ENCODE measurements at regions not wholly inside any gene's neighbourhood (a gene's known extent, or its start where the extent isn't known, plus 50 kb on each side); places are given as distances from the start of the nearest gene placed in this dataset.
"Not testable (repeated sequence)": the region's sequence is repeated elsewhere in the genome, so short reads cannot be mapped to it uniquely, and the experiment has no call there.

DNA sequence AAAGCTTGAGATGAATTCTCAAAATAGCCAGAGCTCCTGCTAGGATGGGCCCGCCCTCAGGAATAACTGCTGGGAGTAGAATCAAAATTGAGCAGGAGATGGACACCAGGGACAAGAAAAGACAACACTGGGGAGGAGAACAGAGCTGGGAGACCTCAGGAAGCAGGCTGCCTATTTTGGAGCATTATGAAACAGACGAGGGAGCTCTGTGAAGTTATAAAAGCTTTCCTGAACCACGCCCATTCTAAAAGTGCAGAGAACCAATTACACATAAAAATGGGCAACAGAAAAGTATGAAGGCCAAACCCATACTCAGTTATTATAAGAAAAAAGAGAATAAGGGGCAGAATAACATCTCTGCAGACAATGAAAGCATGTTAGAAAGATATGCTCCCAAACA lies 213.9 kb upstream of the TRPC7 start:
- no peak overlapping the region for H3K4me3 ChIP-seq (ENCODE audit: low read length)
- TF ChIP-seq CTCF (conservative IDR thresholded peaks at IDR 0.05; ENCODE audit: low read length) = no peak
- no peak for DNase-seq (ENCODE audit: low read depth)

DNA sequence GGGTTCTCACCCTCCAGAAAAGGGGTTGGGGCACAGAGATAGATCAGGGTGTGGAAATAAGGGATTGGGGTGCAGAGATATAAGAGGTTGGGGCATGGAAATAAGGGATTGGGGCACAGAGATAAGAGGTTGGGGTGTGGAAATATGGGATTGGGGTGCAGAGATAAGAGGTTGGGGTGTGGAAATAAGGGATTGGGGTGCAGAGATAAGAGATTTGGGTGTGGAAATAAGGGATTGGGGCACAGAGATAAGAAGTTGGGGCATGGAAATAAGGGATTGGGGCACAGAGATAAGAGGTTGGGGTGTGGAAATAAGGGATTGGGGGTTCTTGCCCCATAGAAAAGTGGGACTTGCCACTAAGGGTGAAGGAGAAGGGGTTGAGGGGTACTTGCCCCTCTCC lies 204.5 kb upstream of the TRPC7 start:
- H3K4me3 ChIP-seq (ENCODE audit: low read length); DNase-seq (ENCODE audit: low read depth): not testable (repeated sequence)

- not testable (repeated sequence) for H3K4me3 ChIP-seq (ENCODE audit: low read length); DNase-seq (ENCODE audit: low read depth)
These were observed 200.1 kb upstream of the TRPC7 start for GRCh38 chr5:136565457-136565856.

DNA sequence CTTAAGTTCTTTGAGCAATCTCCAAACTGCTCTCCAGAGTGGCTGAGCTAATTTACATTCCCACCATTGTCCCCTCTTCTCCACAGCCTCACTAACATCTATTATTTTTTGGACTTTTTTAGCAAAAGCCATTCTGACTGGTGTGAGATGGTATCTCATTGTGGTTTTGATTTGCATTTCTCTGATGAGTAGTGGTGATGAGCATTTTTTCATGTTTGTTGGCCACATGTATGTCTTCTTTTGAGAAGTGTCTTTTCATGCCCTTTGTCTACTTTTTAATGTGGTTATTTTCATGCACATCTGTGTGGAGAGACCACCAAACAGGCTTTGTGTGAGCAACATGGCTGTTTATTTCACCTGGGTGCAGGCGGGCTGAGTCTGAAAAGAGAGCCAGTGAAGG lies 199.7 kb upstream of the TRPC7 start:
- H3K4me3 ChIP-seq (ENCODE audit: low read length); DNase-seq (ENCODE audit: low read depth): not testable (repeated sequence)

GRCh38 chr5:136564431-136564830 lies 199.1 kb upstream of the TRPC7 start:
- DNase-seq (ENCODE audit: low read depth); H3K4me3 ChIP-seq (ENCODE audit: low read length): not testable (repeated sequence)

DNA sequence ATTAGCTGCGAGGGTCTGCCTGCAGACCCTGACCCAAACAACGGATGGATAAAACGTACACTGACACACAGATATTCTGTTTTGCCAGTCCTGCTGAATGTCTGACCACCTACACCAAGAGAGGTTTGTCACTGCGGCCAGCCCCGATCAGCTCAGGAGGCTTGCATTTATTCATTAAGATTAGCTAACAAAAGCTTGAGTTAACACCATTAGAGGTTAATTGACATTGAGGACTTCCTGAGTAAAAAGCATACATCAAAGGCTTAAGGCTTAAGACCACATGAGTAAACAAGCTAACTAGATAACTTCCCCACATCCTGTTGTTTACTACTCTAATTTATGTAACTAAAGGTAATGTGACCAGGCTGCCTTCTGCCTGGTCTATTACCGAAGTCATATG lies 198.1 kb upstream of the TRPC7 start:
- DNase-seq (ENCODE audit: low read depth) = no peak
- no peak overlapping the region for H3K4me3 ChIP-seq (ENCODE audit: low read length)

DNA sequence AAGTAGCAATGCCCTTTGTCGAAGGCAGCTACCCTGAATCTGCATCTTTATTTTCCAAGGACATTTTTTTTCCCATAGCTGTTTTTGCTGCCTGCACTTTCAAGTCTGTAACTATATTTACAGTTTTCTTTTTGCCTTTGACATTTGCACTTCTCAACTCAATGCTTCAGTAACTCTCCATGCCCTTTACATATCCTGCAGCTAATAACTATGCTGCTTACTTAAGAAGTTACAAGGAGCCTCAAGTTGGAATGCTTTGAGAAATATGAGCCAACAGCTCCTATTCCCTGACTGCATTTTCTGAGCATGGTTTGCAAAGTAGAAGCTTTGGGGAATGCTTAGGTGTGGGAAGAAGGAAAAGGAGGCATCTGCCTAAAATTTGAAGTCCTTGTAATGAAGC lies 194.8 kb upstream of the TRPC7 start:
- no peak for DNase-seq (ENCODE audit: low read depth)
- H3K4me3 ChIP-seq (ENCODE audit: low read length) = no peak overlapping the region
- TF ChIP-seq CTCF (conservative IDR thresholded peaks at IDR 0.05; ENCODE audit: low read length) = no peak

More for the DNA sequence above, 198.1 kb upstream of the TRPC7 start:
- TF ChIP-seq CTCF (conservative IDR thresholded peaks at IDR 0.05; ENCODE audit: low read length) = no peak

DNA sequence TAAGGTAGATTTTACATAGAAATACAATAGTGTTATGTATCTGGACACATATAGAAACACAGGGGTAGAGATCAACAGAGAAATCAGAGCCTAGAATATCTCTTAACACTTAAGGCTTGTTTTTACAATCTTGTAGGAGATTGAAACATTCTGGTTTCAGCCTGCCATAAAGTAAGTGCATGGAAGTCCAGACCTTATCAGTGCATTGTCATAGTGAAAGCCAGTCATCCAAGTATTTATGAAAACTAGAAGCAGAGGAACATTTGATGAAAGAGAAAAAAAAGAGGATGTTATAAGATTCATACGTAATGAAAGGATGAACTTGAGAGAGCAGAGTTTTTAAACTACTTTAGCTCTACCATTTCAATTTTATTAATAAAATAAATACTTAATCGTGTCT lies 194.3 kb upstream of the TRPC7 start:
- H3K4me3 ChIP-seq (ENCODE audit: low read length) = no peak overlapping the region
- TF ChIP-seq CTCF (conservative IDR thresholded peaks at IDR 0.05; ENCODE audit: low read length) = no peak
- no peak for DNase-seq (ENCODE audit: low read depth)

DNA sequence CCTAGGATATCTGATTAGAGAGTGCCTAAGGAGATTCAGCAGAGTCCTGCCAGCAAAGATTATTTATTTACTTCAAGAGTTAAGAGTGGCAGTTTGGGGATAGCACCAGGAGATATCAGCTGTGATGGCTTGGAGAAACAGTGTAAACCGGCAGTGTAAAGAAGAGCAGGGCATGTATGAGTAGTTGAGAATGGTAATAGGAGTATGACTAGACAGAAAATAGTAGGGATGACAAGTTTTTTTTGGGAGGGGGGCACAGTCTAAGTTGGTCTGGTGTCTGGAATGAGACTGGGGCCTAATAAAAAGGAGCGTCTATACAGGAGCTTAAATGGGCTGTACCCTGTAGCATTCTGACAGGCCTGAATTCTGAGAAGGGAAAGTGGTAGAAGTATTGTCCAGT lies 181.8 kb upstream of the TRPC7 start:
- DNase-seq (ENCODE audit: low read depth) = not testable (repeated sequence)

DNA sequence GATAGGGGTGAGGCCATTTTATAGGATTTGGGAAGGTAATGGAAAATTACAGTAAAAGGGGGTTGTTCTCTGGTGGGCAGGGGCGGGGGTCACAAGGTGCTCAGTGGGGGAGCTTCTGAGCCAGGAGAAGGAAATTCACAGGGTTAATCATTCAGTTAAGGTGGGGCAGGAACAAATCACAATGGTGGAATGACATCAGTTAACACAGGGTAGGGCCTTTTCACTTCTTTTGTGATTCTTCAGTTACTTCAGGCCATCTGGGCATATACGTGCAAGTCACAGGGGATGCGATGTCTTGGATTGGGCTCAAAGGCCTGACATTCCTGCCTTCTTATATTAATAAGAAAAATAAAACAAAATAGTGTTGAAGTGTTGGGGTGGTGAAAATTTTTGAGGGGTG lies 181.1 kb upstream of the TRPC7 start:
- DNase-seq (ENCODE audit: low read depth); H3K4me3 ChIP-seq (ENCODE audit: low read length): not testable (repeated sequence)

More for the DNA sequence above, 181.8 kb upstream of the TRPC7 start:
- H3K4me3 ChIP-seq (ENCODE audit: low read length) = not testable (repeated sequence)

DNA sequence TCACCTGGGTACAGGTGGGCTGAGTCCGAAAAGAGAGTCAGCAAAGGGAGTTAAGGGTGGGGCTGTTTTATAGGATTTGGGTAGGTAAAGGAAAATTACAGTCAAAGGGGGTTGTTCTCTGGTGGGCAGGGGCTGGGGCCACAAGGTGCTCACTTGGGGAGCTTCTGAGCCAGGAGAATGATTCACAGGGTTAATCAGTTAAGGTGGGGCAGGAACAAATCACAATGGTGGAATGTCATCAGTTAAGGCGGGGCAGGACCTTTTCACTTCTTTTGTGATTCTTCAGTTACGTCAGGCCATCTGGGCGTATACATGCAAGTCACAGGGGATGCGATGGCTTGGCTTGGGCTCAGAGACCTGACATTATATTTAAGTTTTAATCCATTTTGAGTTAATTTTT lies 179.7 kb upstream of the TRPC7 start:
- not testable (repeated sequence) for DNase-seq (ENCODE audit: low read depth); H3K4me3 ChIP-seq (ENCODE audit: low read length)

Data from AG10803 (cell line).